H9 (cell line): ENCODE measurements at regions not wholly inside any gene's neighbourhood (a gene's known extent, or its start where the extent isn't known, plus 50 kb on each side); places are given as distances from the start of the nearest gene placed in this dataset.

ENCODE experiments used
- DNase-seq: peaks from one replicate; pipeline ENCODE4 v3.0.0-alpha.2; 2017
- H2AFZ ChIP-seq: one replicate; pipeline ENCODE4 v1.6.1; 2013; ENCODE audit warnings: mild to moderate bottlenecking, low read length, control low read depth, moderate library complexity
- H2AK5ac ChIP-seq: 2 replicates; pipeline ENCODE4 v1.6.1; 2013; ENCODE audit warnings: low read length, control low read depth, mixed read lengths; ENCODE audit not compliant: insufficient read length
- H2BK120ac ChIP-seq: one replicate; pipeline ENCODE4 v1.6.1; 2013; ENCODE audit warnings: low read depth, mild to moderate bottlenecking, low read length, control low read depth, inconsistent platforms; ENCODE audit not compliant: poor library complexity, severe bottlenecking
- H2BK12ac ChIP-seq: 2 replicates; pipeline ENCODE4 v1.6.1; 2013; ENCODE audit warnings: low read length, control low read depth, mixed read lengths, low read depth; ENCODE audit not compliant: insufficient read length
- H2BK15ac ChIP-seq: 2 replicates; pipeline ENCODE4 v1.6.1; 2013; ENCODE audit warnings: low read depth, low read length, control low read depth
- H2BK20ac ChIP-seq: one replicate; pipeline ENCODE4 v1.6.1; 2013; ENCODE audit warnings: low read depth, mild to moderate bottlenecking, low read length, control low read depth, inconsistent platforms; ENCODE audit not compliant: poor library complexity, severe bottlenecking
- H2BK5ac ChIP-seq: 2 replicates; pipeline ENCODE4 v1.6.1; 2013; ENCODE audit warnings: low read length, control low read depth, mixed read lengths; ENCODE audit not compliant: insufficient read length
- H3K14ac ChIP-seq: 2 replicates; pipeline ENCODE4 v1.6.1; 2013; ENCODE audit warnings: low read length, control low read depth; ENCODE audit not compliant: insufficient read depth
- H3K18ac ChIP-seq: 2 replicates; pipeline ENCODE4 v1.6.1; 2013; ENCODE audit warnings: low read depth, mild to moderate bottlenecking, mixed read lengths, low read length, control low read depth; ENCODE audit not compliant: insufficient read length
- H3K23ac ChIP-seq: 2 replicates; pipeline ENCODE4 v1.6.1; 2013; ENCODE audit warnings: low read length, control low read depth, mixed read lengths, low read depth; ENCODE audit not compliant: insufficient read length
- H3K23me2 ChIP-seq: 2 replicates; pipeline ENCODE4 v1.6.1; 2013; ENCODE audit warnings: low read depth, mild to moderate bottlenecking, mixed read lengths, low read length, control low read depth; ENCODE audit not compliant: insufficient read length, poor library complexity, severe bottlenecking
- H3K27ac ChIP-seq: 2 replicates; pipeline ENCODE4 v1.5.1; 2013; ENCODE audit warnings: low read length, control low read depth, mixed read lengths, low read depth; ENCODE audit not compliant: insufficient read length
- H3K27me3 ChIP-seq: 2 replicates; pipeline ENCODE4 v1.6.1; 2013; ENCODE audit warnings: low read length, control low read depth, inconsistent platforms; ENCODE audit not compliant: insufficient read depth
- H3K4ac ChIP-seq: 2 replicates; pipeline ENCODE4 v1.6.1; 2013; ENCODE audit warnings: low read depth, mild to moderate bottlenecking, control low read depth, inconsistent platforms, low read length, moderate library complexity
- H3K4me1 ChIP-seq: 2 replicates; pipeline ENCODE4 v1.6.1; 2013; ENCODE audit warnings: low read length, control low read depth, inconsistent platforms; ENCODE audit not compliant: insufficient read depth
- H3K4me2 ChIP-seq: 2 replicates; pipeline ENCODE4 v1.6.1; 2013; ENCODE audit warnings: low read length, control low read depth, mixed read lengths; ENCODE audit not compliant: insufficient read length, insufficient read depth
- H3K56ac ChIP-seq: 2 replicates; pipeline ENCODE4 v1.6.1; 2013; ENCODE audit warnings: low read depth, mild to moderate bottlenecking, mixed read lengths, low read length, control low read depth; ENCODE audit not compliant: insufficient read length
- H3K79me1 ChIP-seq: 2 replicates; pipeline ENCODE4 v1.6.1; 2013; ENCODE audit warnings: low read depth, mild to moderate bottlenecking, moderate library complexity, low read length, control low read depth, inconsistent platforms; ENCODE audit not compliant: insufficient read depth, poor library complexity, severe bottlenecking
- H3K79me2 ChIP-seq: 2 replicates; pipeline ENCODE4 v1.6.1; 2013; ENCODE audit warnings: low read length, control low read depth, inconsistent platforms; ENCODE audit not compliant: insufficient read depth
- H3K9ac ChIP-seq: 2 replicates; pipeline ENCODE4 v1.6.1; 2013; ENCODE audit warnings: low read length, control low read depth, mixed read lengths; ENCODE audit not compliant: insufficient read length; ENCODE audit errors: extremely low read depth
- H3K9me3 ChIP-seq: one replicate; pipeline ENCODE4 v1.6.1; 2013; ENCODE audit warnings: low read depth, low read length, inconsistent platforms; ENCODE audit not compliant: control insufficient read depth
- H3T11ph ChIP-seq: one replicate; pipeline ENCODE4 v1.6.1; 2013; ENCODE audit warnings: mild to moderate bottlenecking, low read length, control low read depth, inconsistent platforms
- H4K20me1 ChIP-seq: one replicate; pipeline ENCODE4 v1.6.1; 2013; ENCODE audit not compliant: control insufficient read depth, insufficient read length, insufficient read depth
- H4K5ac ChIP-seq: 2 replicates; pipeline ENCODE4 v1.6.1; 2013; ENCODE audit warnings: low read depth, mild to moderate bottlenecking, mixed read lengths, low read length, control low read depth; ENCODE audit not compliant: insufficient read length
- H4K8ac ChIP-seq: replicated peaks from 2 replicates; pipeline ENCODE4 v1.6.1; 2013; ENCODE audit warnings: low read length, control low read depth, mixed read lengths, low read depth; ENCODE audit not compliant: insufficient read length
- H4K91ac ChIP-seq: 2 replicates; pipeline ENCODE4 v1.6.1; 2013; ENCODE audit warnings: low read depth, mild to moderate bottlenecking, moderate library complexity, mixed read lengths, low read length, control low read depth; ENCODE audit not compliant: insufficient read length
- H3K27ac Mint-ChIP-seq, 3 experiments: 2 replicates in 2 of 3; 3 replicates in 1 of 3; pipeline ENCODE4 v1.8.0; 2020 to 2021; ENCODE audit warnings: mixed read lengths in 3 of 3, mild to moderate bottlenecking in 1 of 3, moderate library complexity in 1 of 3
- H3K27me3 Mint-ChIP-seq: 2 replicates; pipeline ENCODE4 v1.8.0; 2021; ENCODE audit warnings: low read depth, mild to moderate bottlenecking, moderate library complexity, mixed read lengths
- H3K36me3 Mint-ChIP-seq, 3 experiments: 2 replicates in 2 of 3; 3 replicates in 1 of 3; pipeline ENCODE4 v1.8.0; 2020 to 2021; ENCODE audit warnings: low read depth in 3 of 3, mixed read lengths in 3 of 3; ENCODE audit not compliant: insufficient read depth in 1 of 3
- H3K4me1 Mint-ChIP-seq, 2 experiments: 2 replicates each; pipeline ENCODE4 v1.8.0; 2020; ENCODE audit warnings: mixed read lengths in 2 of 2
- H3K4me3 Mint-ChIP-seq, 2 experiments: 2 replicates in 1 of 2; 3 replicates in 1 of 2; pipeline ENCODE4 v1.8.0; 2020 to 2021; ENCODE audit warnings: mild to moderate bottlenecking in 2 of 2, mixed read lengths in 2 of 2, moderate library complexity in 1 of 2
- H3K9me3 Mint-ChIP-seq, 2 experiments: 2 replicates in 1 of 2; 3 replicates in 1 of 2; pipeline ENCODE4 v1.8.0; 2020; ENCODE audit warnings: mild to moderate bottlenecking in 2 of 2, mixed read lengths in 2 of 2, moderate library complexity in 1 of 2
- CTCF ChIP-seq: fragments of 200-600 bp; sonication (generic); conservative IDR thresholded peaks from 3 replicates; pipeline ENCODE4 v1.8.0; 2021; ENCODE audit warnings: antibody characterized with exemption, mild to moderate bottlenecking
- WGBS: extraction: QIAGEN DNeasy Blood & Tissue Kit; methylation state at CpG from one replicate; pipeline ENCODE4 v1.1.7; 2013; ENCODE audit warnings: missing lambda C conversion rate, low lambda C conversion rate, mixed read lengths; ENCODE audit not compliant: insufficient read length; ENCODE audit errors: extremely low coverage; 5-methylcytosine and 5-hydroxymethylcytosine counted together

DNA sequence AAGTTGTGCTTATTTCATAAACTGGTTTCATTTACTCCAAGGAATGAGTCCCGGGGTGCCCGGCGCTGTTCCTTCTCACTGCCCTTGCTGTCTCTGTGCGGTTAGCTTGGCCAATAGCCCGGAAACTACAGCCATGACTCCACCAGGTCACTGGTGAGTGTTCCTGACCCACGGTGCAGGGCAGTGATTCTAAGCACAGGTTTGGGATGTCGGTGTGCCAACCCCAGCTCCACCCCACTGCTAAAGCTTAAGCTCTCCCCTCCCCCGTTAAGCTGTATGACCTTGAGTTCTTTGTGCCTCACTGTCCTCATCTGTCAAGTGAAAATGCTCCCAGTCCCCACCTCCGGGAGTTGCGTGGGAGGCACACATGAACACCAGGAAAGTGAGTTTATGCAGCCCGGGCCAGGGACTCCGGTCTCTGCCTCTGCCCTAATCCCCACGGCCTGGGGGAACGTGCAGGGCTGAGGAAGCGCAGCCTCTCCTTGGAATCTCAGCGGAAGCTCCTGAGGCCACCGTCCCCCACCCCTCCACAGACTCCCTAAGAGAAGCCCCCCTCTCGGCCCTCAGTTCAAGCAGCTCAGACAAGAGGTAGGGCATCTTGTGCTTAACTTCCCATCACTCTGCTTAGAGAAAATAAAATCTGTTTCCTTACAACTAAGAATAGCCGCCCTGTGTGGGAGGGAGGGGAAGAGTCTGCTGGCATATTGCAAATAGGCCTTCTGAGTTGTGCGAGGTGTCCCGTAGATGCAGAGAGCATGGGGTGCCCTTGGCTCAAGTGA is 92.0 kb upstream of the RAI14 start:
- Histone ChIP-seq H3K56ac (no peak overlapping the region), H3K9ac (no peak overlapping the region), H3K4ac (no peak overlapping the region), H4K91ac (no peak overlapping the region), H2BK5ac (no peak overlapping the region), H4K8ac (no peak overlapping the region), H2BK15ac (no peak overlapping the region), H3K23me2 (no peaks in the 10 kb centered on the region), H2AFZ (no peak overlapping the region), H4K20me1 (peaks cover 2% of the 10 kb centered on the region), H2BK20ac (no peak overlapping the region), H2AK5ac (no peak overlapping the region), H3K9me3 (no peaks in the 10 kb centered on the region), H2BK12ac (no peak overlapping the region), H3K4me1 (no peaks in the 10 kb centered on the region; the same call in 1 of the 2 replicates), H3K23ac (no peak overlapping the region), H3K27me3 (no peaks in the 10 kb centered on the region), H2BK120ac (no peak overlapping the region), H3K27ac (no peak overlapping the region), H3T11ph (no peak overlapping the region), H3K79me2 (no peaks in the 10 kb centered on the region), H3K14ac (no peak overlapping the region; the same call in 1 of the 2 replicates), H3K79me1 (no peaks in the 10 kb centered on the region), H4K5ac (no peak overlapping the region), H3K18ac (no peak overlapping the region), H3K4me2 (no peak overlapping the region)
- no peak for DNase-seq
- no peaks in the 10 kb centered on the region; a peak in 1 of 7 replicates for H3K36me3 Mint-ChIP-seq
- no peak overlapping the region for H3K4me3 Mint-ChIP-seq
- no CpG with 5 or more reads among the region's 21 CpGs for WGBS
- H3K9me3 Mint-ChIP-seq, result no peaks in the 10 kb centered on the region
- H3K27ac Mint-ChIP-seq, result peak overlapping the region in 1 of 3 experiments; percentile 66; a peak in 3 of 7 replicates
- H3K27me3 Mint-ChIP-seq, result peaks cover 1% of the 10 kb centered on the region; the same call in 1 of the 2 replicates
- H3K4me1 Mint-ChIP-seq, result peaks cover 20 to 26% of the 10 kb centered on the region in 2 experiments
- no peak for TF ChIP-seq CTCF
